Testis (tissue), 2 donors: ENCODE measurements at regions not wholly inside any gene's neighbourhood (a gene's known extent, or its start where the extent isn't known, plus 50 kb on each side); places are given as distances from the start of the nearest gene placed in this dataset.

Source experiments
- POLR2A ChIP-seq: fragments of 450-650 bp; IDR thresholded peaks from one replicate; pipeline ENCODE4 v1.6.1; 2017; ENCODE audit warnings: antibody characterized with exemption, mild to moderate bottlenecking, moderate library complexity
- TF ChIP-seq, protein P1 (sequence below), 3 experiments: fragments of 450-650 bp in 2 of 3; fragments of 200-600 bp in 1 of 3; sonication (generic) in 1 of 3; IDR thresholded peaks; one replicate each; pipeline ENCODE4 v1.5.1; 2016 to 2019; ENCODE audit warnings: antibody characterized with exemption in 3 of 3, mild to moderate bottlenecking in 2 of 3, moderate library complexity in 1 of 3

- TF ChIP-seq, protein P1, sequence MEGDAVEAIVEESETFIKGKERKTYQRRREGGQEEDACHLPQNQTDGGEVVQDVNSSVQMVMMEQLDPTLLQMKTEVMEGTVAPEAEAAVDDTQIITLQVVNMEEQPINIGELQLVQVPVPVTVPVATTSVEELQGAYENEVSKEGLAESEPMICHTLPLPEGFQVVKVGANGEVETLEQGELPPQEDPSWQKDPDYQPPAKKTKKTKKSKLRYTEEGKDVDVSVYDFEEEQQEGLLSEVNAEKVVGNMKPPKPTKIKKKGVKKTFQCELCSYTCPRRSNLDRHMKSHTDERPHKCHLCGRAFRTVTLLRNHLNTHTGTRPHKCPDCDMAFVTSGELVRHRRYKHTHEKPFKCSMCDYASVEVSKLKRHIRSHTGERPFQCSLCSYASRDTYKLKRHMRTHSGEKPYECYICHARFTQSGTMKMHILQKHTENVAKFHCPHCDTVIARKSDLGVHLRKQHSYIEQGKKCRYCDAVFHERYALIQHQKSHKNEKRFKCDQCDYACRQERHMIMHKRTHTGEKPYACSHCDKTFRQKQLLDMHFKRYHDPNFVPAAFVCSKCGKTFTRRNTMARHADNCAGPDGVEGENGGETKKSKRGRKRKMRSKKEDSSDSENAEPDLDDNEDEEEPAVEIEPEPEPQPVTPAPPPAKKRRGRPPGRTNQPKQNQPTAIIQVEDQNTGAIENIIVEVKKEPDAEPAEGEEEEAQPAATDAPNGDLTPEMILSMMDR (IDR thresholded peaks at IDR 0.05), result peak; percentile 96 to 98 (median 97)
- TF ChIP-seq POLR2A, result no peak
These were observed 58.2 kb upstream of the THY1 start for GRCh38 chr11:119481021-119481666.
